GM23338 (cell line): ENCODE measurements at regions not wholly inside any gene's neighbourhood (a gene's known extent, or its start where the extent isn't known, plus 50 kb on each side); places are given as distances from the start of the nearest gene placed in this dataset.
"Not testable (repeated sequence)": the region's sequence is repeated elsewhere in the genome, so short reads cannot be mapped to it uniquely, and the experiment has no call there.

Experiments used
- ATAC-seq: fragments of 200-7000 bp; cut with Tn5 transposase; 3 replicates; pipeline ENCODE4 v1.9.1; 2020
- DNase-seq: peaks from one replicate; pipeline ENCODE4 v3.0.0-alpha.2; 2015; ENCODE audit warnings: low spot score
- H2AFZ ChIP-seq: fragments of 200-600 bp; sonication (generic); 2 replicates; pipeline ENCODE4 v1.8.0; 2016; ENCODE audit warnings: antibody characterized with exemption, mild to moderate bottlenecking, moderate library complexity
- H3F3A ChIP-seq: fragments of 200-600 bp; sonication (generic); replicated peaks from 2 replicates; pipeline ENCODE4 v1.8.0; 2017; ENCODE audit warnings: antibody characterized with exemption, mixed run types, low read depth
- H3K27ac ChIP-seq: fragments of 200-600 bp; sonication (generic); 2 replicates; pipeline ENCODE4 v1.6.1; 2016; ENCODE audit warnings: low read depth
- H3K27me3 ChIP-seq: fragments of 200-600 bp; sonication (generic); 2 replicates; pipeline ENCODE4 v1.8.0; 2016; ENCODE audit warnings: mild to moderate bottlenecking, mixed run types, moderate library complexity; ENCODE audit not compliant: insufficient read depth
- H3K36me3 ChIP-seq: fragments of 200-600 bp; sonication (generic); 2 replicates; pipeline ENCODE4 v1.8.0; 2016; ENCODE audit warnings: mild to moderate bottlenecking; ENCODE audit not compliant: insufficient read depth
- H3K4me1 ChIP-seq: fragments of 200-600 bp; sonication (generic); 2 replicates; pipeline ENCODE4 v1.8.0; 2016; ENCODE audit warnings: mild to moderate bottlenecking, moderate library complexity; ENCODE audit not compliant: insufficient read depth
- H3K4me2 ChIP-seq: fragments of 200-600 bp; sonication (generic); 2 replicates; pipeline ENCODE4 v1.7.1; 2017; ENCODE audit warnings: mixed run types
- H3K4me3 ChIP-seq: fragments of 200-600 bp; sonication (generic); 2 replicates; pipeline ENCODE4 v1.6.1; 2016; ENCODE audit warnings: mixed run types
- H3K79me2 ChIP-seq: fragments of 200-600 bp; sonication (generic); replicated peaks from 2 replicates; pipeline ENCODE4 v1.8.0; 2017; ENCODE audit warnings: mild to moderate bottlenecking; ENCODE audit not compliant: insufficient read depth
- H3K9me2 ChIP-seq: fragments of 200-600 bp; sonication (generic); 2 replicates; pipeline ENCODE4 v1.8.0; 2017; ENCODE audit not compliant: insufficient read depth
- H4K20me1 ChIP-seq: fragments of 200-600 bp; sonication (generic); replicated peaks from 2 replicates; pipeline ENCODE4 v1.8.0; 2017; ENCODE audit warnings: mild to moderate bottlenecking; ENCODE audit not compliant: insufficient read depth
- H3K27ac Mint-ChIP-seq: 2 replicates; pipeline ENCODE4 v1.8.0; 2020; ENCODE audit warnings: inconsistent platforms, mild to moderate bottlenecking, moderate library complexity, mixed read lengths
- H3K27me3 Mint-ChIP-seq: 3 replicates; pipeline ENCODE4 v1.8.0; 2022; ENCODE audit warnings: low read depth, mild to moderate bottlenecking, moderate library complexity, mixed read lengths, inconsistent platforms; ENCODE audit not compliant: insufficient read depth, poor library complexity
- H3K36me3 Mint-ChIP-seq: 3 replicates; pipeline ENCODE4 v1.8.0; 2021; ENCODE audit warnings: low read depth, mild to moderate bottlenecking, inconsistent platforms, moderate library complexity, mixed read lengths
- H3K4me1 Mint-ChIP-seq: 3 replicates; pipeline ENCODE4 v1.8.0; 2020; ENCODE audit warnings: mild to moderate bottlenecking, inconsistent platforms, mixed read lengths
- H3K4me3 Mint-ChIP-seq: 3 replicates; pipeline ENCODE4 v1.8.0; 2021; ENCODE audit warnings: moderate library complexity, mild to moderate bottlenecking, inconsistent platforms, mixed read lengths
- H3K9me3 Mint-ChIP-seq: 3 replicates; pipeline ENCODE4 v1.8.0; 2020; ENCODE audit warnings: moderate library complexity, mild to moderate bottlenecking, inconsistent platforms, mixed read lengths
- CREB1 ChIP-seq: fragments of 250-450 bp; sonication (Bioruptor Pico); IDR thresholded peaks from 2 replicates; pipeline ENCODE4 v1.5.0; 2020; ENCODE audit warnings: low read depth, mild to moderate bottlenecking, moderate library complexity
- CTCF ChIP-seq, 2 experiments: fragments of 200-600 bp in 1 of 2; sonication (generic) in 1 of 2; conservative IDR thresholded peaks; 2 replicates each; pipeline versions ENCODE4 v1.5.1 to v1.6.1; 2016 to 2017; ENCODE audit warnings: antibody characterized with exemption in 2 of 2, low read depth in 2 of 2, mild to moderate bottlenecking in 2 of 2, moderate library complexity in 1 of 2
- JUNB ChIP-seq: IDR thresholded peaks from one replicate; pipeline ENCODE4 v1.6.1; 2016; ENCODE audit warnings: antibody characterized with exemption; ENCODE audit not compliant: unreplicated experiment
- NANOG ChIP-seq: IDR thresholded peaks from 2 replicates; pipeline ENCODE4 v1.6.1; 2016; ENCODE audit warnings: antibody characterized with exemption, borderline replicate concordance
- POLR2AphosphoS5 ChIP-seq: IDR thresholded peaks from 2 replicates; pipeline ENCODE4 v1.6.1; 2016; ENCODE audit warnings: antibody characterized with exemption, low read depth
- REST ChIP-seq: IDR thresholded peaks from one replicate; pipeline ENCODE4 v1.6.1; 2018; ENCODE audit warnings: antibody characterized with exemption; ENCODE audit not compliant: unreplicated experiment
- ZNF114 ChIP-seq: fragments of 250-450 bp; sonication (Bioruptor Pico); IDR thresholded peaks from 2 replicates; pipeline ENCODE4 v1.5.0; 2020; ENCODE audit warnings: mild to moderate bottlenecking, moderate library complexity
- ZNF331 ChIP-seq: fragments of 250-450 bp; sonication (Bioruptor Pico); IDR thresholded peaks from 2 replicates; pipeline ENCODE4 v1.5.0; 2020; ENCODE audit warnings: low read depth, mild to moderate bottlenecking, moderate library complexity

DNA sequence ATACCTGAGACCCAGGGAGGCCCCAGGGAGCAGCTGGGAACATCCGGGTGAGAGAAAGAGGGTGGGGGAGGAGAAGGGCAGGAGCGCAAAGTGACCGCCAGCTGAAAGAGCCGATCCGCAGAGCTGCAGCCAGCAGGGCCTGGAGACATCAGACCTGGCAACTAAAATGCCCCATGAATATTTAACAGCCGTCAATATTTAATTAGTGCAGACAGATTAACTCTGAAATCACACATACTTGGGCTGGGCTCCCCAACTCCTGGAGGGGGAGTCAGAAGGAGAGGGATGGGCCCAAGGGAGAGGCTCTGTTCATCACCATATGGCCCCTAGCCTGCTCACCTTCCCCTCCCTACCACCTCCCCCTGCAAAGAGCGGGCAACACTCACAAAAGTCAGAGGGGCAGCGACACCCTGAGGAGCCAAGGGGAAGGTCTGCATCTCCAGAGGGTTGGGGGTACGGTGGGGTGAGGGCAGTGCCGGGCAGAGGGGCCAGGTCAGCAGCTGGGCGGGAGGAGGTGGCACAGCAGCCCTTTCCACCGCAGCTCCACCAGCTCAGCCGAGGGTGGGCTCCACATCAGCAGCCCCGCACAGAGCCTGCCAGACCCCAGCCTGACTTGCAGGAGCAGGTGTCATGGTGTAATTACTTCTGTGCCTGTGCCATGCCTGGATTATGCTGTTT, 61.9 kb upstream of the CCL1 start:
- H3K36me3 ChIP-seq: no peaks in the 10 kb centered on the region
- peaks cover 4% of the 10 kb centered on the region; the same call in 1 of the 2 replicates for H3K4me1 ChIP-seq
- H3K36me3 Mint-ChIP-seq: no peaks in the 10 kb centered on the region
- peaks cover 15% of the 10 kb centered on the region for H3K4me1 Mint-ChIP-seq
- H3K4me3 ChIP-seq: peak overlapping the region; percentile 74
- H3F3A ChIP-seq: 0 out of 2 replicates have a peak, but pooled peaks cover 4% of the 10 kb centered on the region
- ATAC-seq (peak; percentile 80), DNase-seq (peak; percentile 75)
- H3K9me2 ChIP-seq: no peaks in the 10 kb centered on the region
- peak overlapping the region; percentile 77 for H3K4me3 Mint-ChIP-seq
- H3K27ac ChIP-seq: no peak overlapping the region
- H2AFZ ChIP-seq: peak overlapping the region; percentile 93
- peak overlapping the region; percentile 54; the same call in 1 of the 2 replicates for H3K27ac Mint-ChIP-seq
- 0 out of 2 replicates have a peak, but pooled peaks cover 2% of the 10 kb centered on the region for H3K27me3 ChIP-seq
- H3K27me3 Mint-ChIP-seq: peaks cover 14% of the 10 kb centered on the region
- no peaks in the 10 kb centered on the region for H3K79me2 ChIP-seq
- no peak for TF ChIP-seq REST
- peak; percentile 48 to 59 for TF ChIP-seq CTCF (conservative IDR thresholded peaks at IDR 0.05; ENCODE audit: low read depth in 2 of 2)
- no peak for TF ChIP-seq ZNF331 (CRISPR knock-in tag)
- TF ChIP-seq NANOG: no peak
- no peak for TF ChIP-seq ZNF114 (CRISPR knock-in tag)
- no peak for TF ChIP-seq CREB1 (CRISPR knock-in tag)
- H4K20me1 ChIP-seq: no peaks in the 10 kb centered on the region
- peak overlapping the region; percentile 93 for H3K4me2 ChIP-seq
- H3K9me3 Mint-ChIP-seq: no peaks in the 10 kb centered on the region; the same call in 2 of the 3 replicates

GRCh38 chr17:34423978-34424813, 61.2 kb upstream of the CCL1 start:
- Histone ChIP-seq H3K27ac (no peak overlapping the region), H4K20me1 (no peaks in the 10 kb centered on the region), H3K36me3 (no peaks in the 10 kb centered on the region), H3K27me3 (0 out of 2 replicates have a peak, but pooled peaks cover 2% of the 10 kb centered on the region), H2AFZ (peak overlapping the region; percentile 96), H3K4me1 (peaks cover 4% of the 10 kb centered on the region; the same call in 1 of the 2 replicates), H3K79me2 (no peaks in the 10 kb centered on the region), H3K9me2 (no peaks in the 10 kb centered on the region), H3K4me3 (peak overlapping the region; percentile 74), H3F3A (0 out of 2 replicates have a peak, but pooled peaks cover 4% of the 10 kb centered on the region), H3K4me2 (peak overlapping the region; percentile 93)
- peak; percentile 77 for ATAC-seq
- Mint-ChIP-seq H3K36me3 (no peaks in the 10 kb centered on the region), H3K27me3 (peaks cover 11% of the 10 kb centered on the region), H3K4me1 (peaks cover 15% of the 10 kb centered on the region), H3K4me3 (peak overlapping the region; percentile 77), H3K27ac (no peak overlapping the region; the same call in 1 of the 2 replicates), H3K9me3 (no peaks in the 10 kb centered on the region; the same call in 2 of the 3 replicates)
- no peak for TF ChIP-seq JUNB
- TF ChIP-seq NANOG: no peak
- 0 out of 2 replicates have a peak, but pooled peaks have one; percentile 20 for TF ChIP-seq POLR2AphosphoS5
- peak; percentile 83 for DNase-seq

DNA sequence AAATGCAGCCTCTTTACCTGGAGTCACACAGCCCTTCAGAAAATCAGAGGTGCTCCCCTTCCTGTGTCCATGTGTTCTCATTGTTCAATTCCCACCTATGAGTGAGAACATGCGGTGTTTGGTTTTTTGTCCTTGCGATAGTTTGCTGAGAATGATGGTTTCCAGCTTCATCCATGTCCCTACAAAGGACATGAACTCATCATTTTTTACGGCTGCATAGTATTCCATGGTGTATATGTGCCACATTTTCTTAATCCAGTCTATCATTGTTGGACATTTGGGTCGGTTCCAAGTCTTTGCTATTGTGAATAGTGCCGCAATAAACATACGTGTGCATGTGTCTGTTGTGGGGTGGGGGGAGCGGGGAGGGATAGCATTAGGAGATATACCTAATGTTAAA, 60.3 kb upstream of the CCL1 start:
- not testable (repeated sequence) for H3K4me1 ChIP-seq, H3K9me3 Mint-ChIP-seq, ATAC-seq, DNase-seq, H4K20me1 ChIP-seq, H3K4me3 Mint-ChIP-seq, H3K27me3 ChIP-seq, H2AFZ ChIP-seq, H3K79me2 ChIP-seq, H3F3A ChIP-seq, H3K27ac ChIP-seq, H3K36me3 Mint-ChIP-seq, H3K27ac Mint-ChIP-seq, H3K36me3 ChIP-seq, H3K9me2 ChIP-seq
- Mint-ChIP-seq H3K27me3 (peaks cover 11% of the 10 kb centered on the region), H3K4me1 (peaks cover 15% of the 10 kb centered on the region)
- H3K4me3 ChIP-seq: peak overlapping the region; percentile 74; the same call in 1 of the 2 replicates
- peak overlapping the region; percentile 93; the same call in 1 of the 2 replicates for H3K4me2 ChIP-seq
